Activated CD8-positive, alpha-beta T cell treated with anti-CD3 and anti-CD28 coated beads for 36 hours (primary cell): ENCODE measurements at regions not wholly inside any gene's neighbourhood (a gene's known extent, or its start where the extent isn't known, plus 50 kb on each side); places are given as distances from the start of the nearest gene placed in this dataset.
A peak's percentile ranks its signal among the peaks of the same experiment; 100 is the strongest.
"Not testable (repeated sequence)": the region's sequence is repeated elsewhere in the genome, so short reads cannot be mapped to it uniquely, and the experiment has no call there.

Experiments used
- ATAC-seq: fragments of 200-7000 bp; cut with Tn5 transposase; one replicate; pipeline ENCODE4 v1.10.0; 2021; ENCODE audit warnings: mild to moderate bottlenecking, moderate library complexity
- CTCF ChIA-PET: fragments of 350-600 bp; sonication (Branson Sonifier 250); formaldehyde crosslinking; loops from one replicate; lab custom pipeline; 2021; ENCODE audit warnings: antibody characterized with exemption; lab: Charles Lee
- POLR2A ChIA-PET: fragments of 350-600 bp; sonication (Branson Sonifier 250); formaldehyde crosslinking; loops from one replicate; lab custom pipeline; 2021; ENCODE audit warnings: antibody characterized with exemption; lab: Charles Lee
- DNase-seq: peaks from one replicate; pipeline ENCODE4 v3.0.0-alpha.2; 2020
- H3K27ac Mint-ChIP-seq: one replicate; pipeline ENCODE4 v1.8.0; 2021; ENCODE audit warnings: mild to moderate bottlenecking, mixed read lengths
- H3K27me3 Mint-ChIP-seq: one replicate; pipeline ENCODE4 v1.8.0; 2021; ENCODE audit warnings: mixed read lengths
- H3K36me3 Mint-ChIP-seq: one replicate; pipeline ENCODE4 v1.8.0; 2021; ENCODE audit warnings: low read depth, mixed read lengths
- H3K4me1 Mint-ChIP-seq: one replicate; pipeline ENCODE4 v1.8.0; 2021; ENCODE audit warnings: low read depth, mixed read lengths
- H3K4me3 Mint-ChIP-seq: one replicate; pipeline ENCODE4 v1.8.0; 2021; ENCODE audit warnings: mild to moderate bottlenecking, moderate library complexity, mixed read lengths
- H3K9me3 Mint-ChIP-seq: one replicate; pipeline ENCODE4 v1.8.0; 2021; ENCODE audit warnings: mixed read lengths
- CTCF ChIP-seq: fragments of 200-600 bp; IDR thresholded peaks from one replicate; pipeline ENCODE4 v1.8.0; 2022; ENCODE audit warnings: antibody characterized with exemption, mild to moderate bottlenecking
- intact Hi-C: fragments of 100-400 bp; cut with micrococcal nuclease; formaldehyde crosslinking; loops from one replicate; pipeline ENCODE4 v1.10.0; 2022

DNA sequence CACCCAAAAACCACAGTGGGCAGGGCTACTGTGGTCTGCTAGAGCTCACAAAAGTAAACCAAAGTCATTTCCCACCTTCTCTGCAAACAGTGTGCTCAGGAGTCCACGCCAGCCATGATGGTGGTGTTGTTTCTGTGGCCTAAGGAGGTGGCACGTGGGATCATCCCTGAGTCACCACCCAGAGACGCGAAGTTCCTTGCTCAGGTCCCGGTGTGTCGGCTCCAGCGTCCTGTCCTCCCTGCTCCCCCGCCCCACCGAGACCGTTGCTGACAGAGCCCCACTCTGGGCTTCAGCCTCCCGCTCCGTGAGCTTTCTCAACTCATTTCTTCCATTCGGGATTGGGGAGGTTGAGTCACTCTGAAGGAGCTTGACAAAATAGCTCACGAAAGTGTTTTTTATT is 118.7 kb downstream of the NPTX2 start:
- Mint-ChIP-seq H3K9me3 (peaks cover 7% of the 10 kb centered on the region), H3K36me3 (no peaks in the 10 kb centered on the region), H3K4me3 (no peak overlapping the region), H3K27ac (no peak overlapping the region), H3K27me3 (peaks cover 1% of the 10 kb centered on the region), H3K4me1 (no peaks in the 10 kb centered on the region)
- TF ChIP-seq CTCF = no peak
- intact Hi-C loops = no loop called here
- DNase-seq (no peak), ATAC-seq (no peak)
- POLR2A ChIA-PET = no interaction called here
- CTCF ChIA-PET = interaction anchor here (1.7 kb wide), 1 partner anchor 10 kb away, joined by 7 read pairs; no protein-coding TSS in a partner anchor

DNA sequence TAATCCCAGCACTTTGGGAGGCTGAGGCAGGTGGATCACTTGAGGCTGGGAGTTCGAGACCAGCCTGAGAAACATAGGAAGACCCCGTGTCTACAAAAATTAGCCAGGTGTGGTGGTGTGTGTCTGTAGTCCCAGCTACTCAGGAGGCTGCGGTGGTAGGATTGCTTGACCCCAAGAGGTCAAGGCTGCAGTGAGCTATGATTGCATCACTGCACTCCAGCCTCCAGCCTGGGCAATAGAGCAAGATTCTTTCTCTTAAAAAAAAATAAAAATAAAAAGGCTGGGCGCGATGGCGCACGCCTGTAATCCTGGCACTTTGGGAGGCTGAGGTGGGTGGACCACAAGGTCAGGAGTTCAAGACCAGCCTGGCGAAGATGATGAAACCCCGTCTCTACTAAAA is 119.4 kb downstream of the NPTX2 start:
- ATAC-seq, POLR2A ChIA-PET, H3K4me1 Mint-ChIP-seq, H3K36me3 Mint-ChIP-seq, H3K4me3 Mint-ChIP-seq, H3K9me3 Mint-ChIP-seq, H3K27ac Mint-ChIP-seq, H3K27me3 Mint-ChIP-seq, DNase-seq, intact Hi-C loops: not testable (repeated sequence)
- CTCF ChIA-PET = interaction anchor here (1.1 to 1.7 kb wide), 2 partner anchors 9 kb away, joined by 4 to 7 read pairs; no protein-coding TSS in a partner anchor

DNA sequence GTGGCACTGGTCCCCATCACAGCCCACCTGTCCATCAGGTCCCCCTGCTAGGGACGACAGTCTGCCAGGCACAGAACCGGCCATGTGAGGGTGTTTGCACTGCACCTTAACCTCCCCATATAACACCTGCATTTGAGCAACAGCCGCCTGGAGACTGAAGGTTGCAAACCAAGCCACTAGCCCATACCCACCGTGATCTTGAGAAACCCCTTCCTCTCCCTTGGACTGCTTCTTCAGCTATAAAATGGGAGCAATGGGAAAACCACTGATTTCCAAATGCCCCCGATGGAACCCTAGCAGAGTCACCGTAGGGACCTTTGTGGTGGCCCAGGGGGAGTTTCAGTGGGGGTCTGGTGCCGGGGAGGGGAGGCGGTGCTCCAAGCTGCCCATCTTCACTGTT is 120.1 kb downstream of the NPTX2 start:
- CTCF ChIA-PET = interaction anchor here (1.1 kb wide), 1 partner anchor 8 kb away, joined by 4 read pairs; no protein-coding TSS in a partner anchor
- H3K36me3 Mint-ChIP-seq = no peaks in the 10 kb centered on the region

DNA sequence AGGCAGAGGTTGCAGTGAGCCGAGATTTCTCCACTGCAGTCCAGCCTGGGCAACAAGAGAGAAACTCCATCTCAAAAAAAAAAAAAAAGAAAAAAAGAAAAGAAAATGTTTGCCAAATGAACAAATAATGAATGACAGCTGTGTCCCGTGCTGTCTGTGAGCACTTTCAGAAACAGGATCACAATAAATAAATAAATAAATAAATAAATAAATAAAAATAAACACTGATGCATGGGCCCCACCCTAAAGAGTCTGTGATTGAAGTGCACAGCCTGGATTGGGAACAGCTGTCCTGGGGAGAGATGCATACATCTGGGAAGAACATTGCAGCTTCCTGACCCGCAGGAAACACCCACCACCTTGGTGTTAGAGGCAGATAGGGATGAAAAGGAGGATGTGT is 123.6 kb downstream of the NPTX2 start:
- intact Hi-C loops = no loop called here

More for the DNA sequence above, 120.1 kb downstream of the NPTX2 start:
- Mint-ChIP-seq H3K4me3 (no peak overlapping the region), H3K27ac (no peak overlapping the region), H3K9me3 (peaks cover 7% of the 10 kb centered on the region), H3K4me1 (no peaks in the 10 kb centered on the region), H3K27me3 (peaks cover 3% of the 10 kb centered on the region)
- DNase-seq = no peak
- no peak for TF ChIP-seq CTCF
- POLR2A ChIA-PET = no interaction called here
- no peak for ATAC-seq
- intact Hi-C loops = no loop called here

GRCh38 chr7:98745722-98746318 is 124.0 kb downstream of the TMEM130 start:
- POLR2A ChIA-PET = no interaction called here
- CTCF ChIA-PET = interaction anchor here (0.6 to 4.6 kb wide), 44 partner anchors 9 to 472 kb away, joined by 3 to 40 read pairs (median 4); no protein-coding TSS in a partner anchor
- ATAC-seq (peak; percentile 64), DNase-seq (peak; percentile 83)
- peaks cover 3% of the 10 kb centered on the region for H3K27me3 Mint-ChIP-seq
- TF ChIP-seq CTCF = peak; percentile 76
- no peak overlapping the region for H3K27ac Mint-ChIP-seq
- no peaks in the 10 kb centered on the region for H3K9me3 Mint-ChIP-seq
- H3K4me3 Mint-ChIP-seq = no peak overlapping the region
- no peaks in the 10 kb centered on the region for H3K36me3 Mint-ChIP-seq
- no peaks in the 10 kb centered on the region for H3K4me1 Mint-ChIP-seq
- intact Hi-C loops = loop anchor here (5.0 kb wide), 1 partner anchor 314 kb away; no protein-coding TSS in a partner anchor

More for the DNA sequence above, 123.6 kb downstream of the NPTX2 start:
- H3K27ac Mint-ChIP-seq = no peak overlapping the region
- peaks cover 1% of the 10 kb centered on the region for H3K27me3 Mint-ChIP-seq
- H3K4me1 Mint-ChIP-seq = no peaks in the 10 kb centered on the region
- no peak for DNase-seq
- H3K9me3 Mint-ChIP-seq = no peaks in the 10 kb centered on the region
- CTCF ChIA-PET = no interaction called here
- POLR2A ChIA-PET = no interaction called here
- ATAC-seq = no peak
- no peaks in the 10 kb centered on the region for H3K36me3 Mint-ChIP-seq
- H3K4me3 Mint-ChIP-seq = no peak overlapping the region
- no peak for TF ChIP-seq CTCF
